ENCODE measurements at regions not wholly inside any gene's neighbourhood (a gene's known extent, or its start where the extent isn't known, plus 50 kb on each side); places are given as distances from the start of the nearest gene placed in this dataset.

- TF ChIP-seq CHD2 (IDR thresholded peaks at IDR 0.05; ENCODE audit: low read length, partially characterized antibody) (no peak), CTCF (IDR thresholded peaks at IDR 0.05) (no peak), ELK1 (IDR thresholded peaks at IDR 0.05; ENCODE audit: low read depth, low read length) (no peak), MAZ (IDR thresholded peaks at IDR 0.05; ENCODE audit: borderline replicate concordance, low read depth, low read length) (no peak), REST (IDR thresholded peaks at IDR 0.05) (no peak), RFX5 (IDR thresholded peaks at IDR 0.05) (no peak), CBX2 (IDR thresholded peaks at IDR 0.05; ENCODE audit: borderline replicate concordance, low read depth) (no peak), POLR2A (IDR thresholded peaks at IDR 0.05; ENCODE audit: low read length) (no peak), ZFP36 (IDR thresholded peaks at IDR 0.05; ENCODE audit: borderline replicate concordance, partially characterized antibody) (no peak), PBX3 (IDR thresholded peaks at IDR 0.05) (no peak), CHD4 (IDR thresholded peaks at IDR 0.05; ENCODE audit: borderline replicate concordance) (no peak), NR3C1 (IDR thresholded peaks at IDR 0.05) (no peak), TFCP2L1 (CRISPR knock-in tag; IDR thresholded peaks at IDR 0.05) (no peak)
These were observed 231.2 kb upstream of the ARID1B start for GRCh38 chr6:156545931-156546330.

Measured in A549 (cell line).